Osteoblast (primary cell): ENCODE measurements at regions not wholly inside any gene's neighbourhood (a gene's known extent, or its start where the extent isn't known, plus 50 kb on each side); places are given as distances from the start of the nearest gene placed in this dataset.

Experiments
- DNase-seq: peaks from one replicate; pipeline ENCODE4 v3.0.0; 2011; ENCODE audit warnings: low spot score, mixed read lengths; ENCODE audit not compliant: insufficient read length; ENCODE audit errors: missing footprints
- H2AFZ ChIP-seq: 2 replicates; pipeline ENCODE4 v1.6.0; 2011; ENCODE audit warnings: mild to moderate bottlenecking, low read length
- H3K27ac ChIP-seq: 2 replicates; pipeline ENCODE4 v1.5.1; 2011; ENCODE audit warnings: mild to moderate bottlenecking, low read depth, low read length, moderate library complexity
- H3K27me3 ChIP-seq: 2 replicates; pipeline ENCODE4 v1.6.0; 2012; ENCODE audit warnings: mild to moderate bottlenecking, control low read depth, inconsistent platforms, low read length, moderate library complexity; ENCODE audit not compliant: insufficient read depth
- H3K36me3 ChIP-seq: 2 replicates; pipeline ENCODE4 v1.5.1; 2011; ENCODE audit warnings: mild to moderate bottlenecking, low read length, control low read depth, moderate library complexity; ENCODE audit not compliant: insufficient read depth
- H3K4me1 ChIP-seq: 2 replicates; pipeline ENCODE4 v1.5.1; 2011; ENCODE audit warnings: mild to moderate bottlenecking, low read length, control low read depth, moderate library complexity; ENCODE audit not compliant: insufficient read depth
- H3K4me2 ChIP-seq: 2 replicates; pipeline ENCODE4 v1.6.0; 2011; ENCODE audit warnings: mild to moderate bottlenecking, low read length; ENCODE audit not compliant: insufficient read depth
- H3K4me3 ChIP-seq: fragments of 200-600 bp; sonication (generic); 3 replicates; pipeline ENCODE4 v1.5.1; 2012; ENCODE audit warnings: mild to moderate bottlenecking, low read length, inconsistent platforms; ENCODE audit not compliant: insufficient read depth
- H3K79me2 ChIP-seq: 2 replicates; pipeline ENCODE4 v1.6.0; 2012; ENCODE audit warnings: mild to moderate bottlenecking, low read length, control low read depth, inconsistent platforms; ENCODE audit not compliant: insufficient read depth
- H3K9me3 ChIP-seq: 2 replicates; pipeline ENCODE4 v1.5.1; 2011; ENCODE audit warnings: low read depth, low read length, control low read depth
- H4K20me1 ChIP-seq: 2 replicates; pipeline ENCODE4 v1.6.0; 2012; ENCODE audit warnings: mild to moderate bottlenecking, low read length, control low read depth; ENCODE audit not compliant: insufficient read depth
- CTCF ChIP-seq: IDR thresholded peaks from 2 replicates; pipeline ENCODE4 v1.5.1; 2011; ENCODE audit warnings: mild to moderate bottlenecking, low read depth, low read length, moderate library complexity; ENCODE audit errors: extremely low read depth

- no peak overlapping the region for H2AFZ ChIP-seq
- no peaks in the 10 kb centered on the region for H3K9me3 ChIP-seq
- no peak overlapping the region for H3K27ac ChIP-seq
- no peak for TF ChIP-seq CTCF
- H3K79me2 ChIP-seq: no peaks in the 10 kb centered on the region
- H3K27me3 ChIP-seq: no peaks in the 10 kb centered on the region
- H3K4me1 ChIP-seq: peaks cover 22% of the 10 kb centered on the region
- no peaks in the 10 kb centered on the region for H4K20me1 ChIP-seq
- no peak overlapping the region for H3K4me3 ChIP-seq
- H3K4me2 ChIP-seq: no peak overlapping the region
- no peaks in the 10 kb centered on the region for H3K36me3 ChIP-seq
- no peak for DNase-seq
Observed at GRCh38 chr18:29185801-29186200, 1008.9 kb upstream of the CDH2 start.

- Histone ChIP-seq H3K4me1 (peaks cover 25% of the 10 kb centered on the region), H3K36me3 (no peaks in the 10 kb centered on the region), H3K9me3 (no peaks in the 10 kb centered on the region), H3K4me3 (no peak overlapping the region), H2AFZ (peak overlapping the region; percentile 77), H3K4me2 (peak overlapping the region; percentile 9), H3K79me2 (no peaks in the 10 kb centered on the region), H4K20me1 (no peaks in the 10 kb centered on the region), H3K27me3 (no peaks in the 10 kb centered on the region), H3K27ac (peak overlapping the region; percentile 70)
- TF ChIP-seq CTCF: no peak
- no peak for DNase-seq
Observed at GRCh38 chr18:29184654-29185053, 1007.7 kb upstream of the CDH2 start.

- peak overlapping the region; percentile 97 for H3K27ac ChIP-seq
- peak; percentile 62 for DNase-seq
- no peaks in the 10 kb centered on the region for H4K20me1 ChIP-seq
- no peaks in the 10 kb centered on the region for H3K79me2 ChIP-seq
- no peaks in the 10 kb centered on the region for H3K9me3 ChIP-seq
- H3K36me3 ChIP-seq: no peaks in the 10 kb centered on the region
- H3K4me1 ChIP-seq: peaks cover 25% of the 10 kb centered on the region
- peak overlapping the region; percentile 65 for H2AFZ ChIP-seq
- H3K4me2 ChIP-seq: peak overlapping the region; percentile 70
- H3K27me3 ChIP-seq: no peaks in the 10 kb centered on the region
- TF ChIP-seq CTCF: no peak
- peak overlapping the region; percentile 10 for H3K4me3 ChIP-seq
Observed at GRCh38 chr18:29181151-29181901, 1004.4 kb upstream of the CDH2 start.

GRCh38 chr18:29176681-29177080 lies 999.8 kb upstream of the CDH2 start:
- DNase-seq: no peak
- TF ChIP-seq CTCF: no peak
- Histone ChIP-seq H2AFZ (no peak overlapping the region), H4K20me1 (no peaks in the 10 kb centered on the region), H3K27me3 (no peaks in the 10 kb centered on the region), H3K79me2 (no peaks in the 10 kb centered on the region), H3K4me3 (no peak overlapping the region), H3K4me2 (no peak overlapping the region), H3K27ac (no peak overlapping the region), H3K36me3 (no peaks in the 10 kb centered on the region), H3K4me1 (peaks cover 10% of the 10 kb centered on the region), H3K9me3 (no peaks in the 10 kb centered on the region)
